ENCODE measurements at regions not wholly inside any gene's neighbourhood (a gene's known extent, or its start where the extent isn't known, plus 50 kb on each side); places are given as distances from the start of the nearest gene placed in this dataset.
A peak's percentile ranks its signal among the peaks of the same experiment; 100 is the strongest.

DNA sequence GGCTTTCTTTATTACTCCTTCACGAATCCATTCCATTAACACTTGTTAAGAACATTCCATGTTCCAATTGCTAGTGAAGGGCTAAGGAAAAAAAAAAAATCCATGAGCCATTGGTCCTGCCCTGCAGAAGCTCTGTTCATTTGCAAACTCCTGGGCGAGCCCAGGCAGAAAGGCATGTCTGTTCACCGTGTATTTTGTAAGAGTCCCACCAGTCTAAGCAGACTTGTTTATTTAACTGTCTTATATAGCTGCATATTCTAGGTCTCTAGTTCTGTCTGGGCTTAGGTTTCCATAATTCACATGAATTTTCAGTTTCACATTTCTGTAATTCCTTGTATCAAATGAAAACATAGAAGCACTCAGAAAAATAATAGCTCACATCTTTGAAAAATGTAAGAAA, 97.4 kb upstream of the POU2AF2 start:
- DNase-seq (ENCODE audit: low spot score): no peak

DNA sequence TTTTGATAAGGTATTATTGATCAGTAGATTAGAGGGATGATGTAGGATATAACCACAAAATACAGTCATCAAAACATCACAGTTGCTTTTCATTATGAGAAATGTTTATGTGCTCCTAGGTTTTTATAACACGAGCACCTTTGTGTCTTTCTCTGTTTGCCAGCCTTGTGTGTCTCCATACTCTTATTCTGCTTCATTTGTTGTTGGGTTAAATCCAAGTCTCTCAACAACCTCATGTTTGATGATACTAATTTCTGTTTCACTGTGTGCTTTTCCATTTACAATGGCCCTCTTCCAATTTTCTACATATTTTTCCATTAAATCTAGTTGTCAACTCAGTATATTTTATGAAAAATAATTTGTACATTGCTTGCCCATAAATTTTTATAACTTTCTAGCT, 107.7 kb upstream of the POU2AF2 start:
- no peak for DNase-seq (ENCODE audit: low spot score)

DNA sequence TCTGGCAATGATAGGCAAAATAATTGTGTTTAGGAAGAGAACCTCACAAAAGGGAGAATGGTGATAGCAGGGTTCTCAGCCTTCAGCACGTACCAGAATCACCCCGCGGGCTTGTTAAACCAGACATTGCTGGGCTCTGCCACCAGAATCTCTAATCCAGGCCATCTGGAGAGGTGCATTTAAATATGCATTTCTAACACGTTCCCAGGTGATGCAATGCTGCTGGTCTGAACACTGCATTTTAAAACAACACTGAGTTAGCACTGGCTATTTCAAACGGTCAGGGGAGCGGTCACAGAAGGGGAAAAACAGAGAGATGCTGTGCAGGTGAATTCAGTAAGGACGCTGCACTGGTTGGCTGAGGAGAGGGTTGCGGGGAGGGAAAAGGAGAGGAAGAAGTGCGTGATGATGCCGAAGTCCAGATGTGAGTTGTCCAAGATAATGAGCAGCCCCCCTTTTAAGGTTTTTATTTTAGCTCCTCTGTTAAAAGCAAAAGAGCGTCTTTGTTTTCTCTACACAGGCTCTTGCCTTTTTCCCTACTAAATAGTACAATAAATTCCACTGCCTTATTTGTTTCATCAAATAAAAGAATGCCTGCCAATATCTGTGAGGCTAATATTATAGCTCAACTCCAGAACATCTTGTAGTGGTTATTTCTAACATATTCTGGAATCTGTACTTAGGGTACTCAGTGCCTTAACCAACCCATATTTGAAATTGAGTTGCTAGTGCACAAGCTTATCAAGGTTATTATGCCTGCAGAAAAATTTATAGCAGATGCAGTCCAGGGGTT, 109.6 kb upstream of the POU2AF2 start:
- DNase-seq (ENCODE audit: low spot score): no peak

DNA sequence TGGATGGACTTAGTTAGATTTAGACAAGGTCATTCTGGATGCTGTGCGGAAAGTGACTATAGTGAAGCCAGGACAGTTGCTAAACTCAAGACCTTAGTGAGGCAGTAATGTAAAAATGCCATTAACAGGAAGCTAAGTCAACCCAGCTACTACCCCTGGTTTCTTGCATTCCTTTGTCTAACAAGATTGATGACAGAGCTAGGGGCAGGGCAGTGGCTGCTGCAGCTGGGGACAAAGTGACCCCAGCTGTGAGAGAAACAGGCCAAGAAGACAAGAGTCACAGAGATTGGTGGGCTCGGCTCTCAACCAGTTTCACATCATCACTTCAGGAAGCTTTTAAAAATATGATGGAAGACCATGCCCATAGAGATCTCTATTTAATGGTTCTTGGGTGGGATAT, 110.4 kb upstream of the POU2AF2 start:
- DNase-seq (ENCODE audit: low spot score): no peak

DNA sequence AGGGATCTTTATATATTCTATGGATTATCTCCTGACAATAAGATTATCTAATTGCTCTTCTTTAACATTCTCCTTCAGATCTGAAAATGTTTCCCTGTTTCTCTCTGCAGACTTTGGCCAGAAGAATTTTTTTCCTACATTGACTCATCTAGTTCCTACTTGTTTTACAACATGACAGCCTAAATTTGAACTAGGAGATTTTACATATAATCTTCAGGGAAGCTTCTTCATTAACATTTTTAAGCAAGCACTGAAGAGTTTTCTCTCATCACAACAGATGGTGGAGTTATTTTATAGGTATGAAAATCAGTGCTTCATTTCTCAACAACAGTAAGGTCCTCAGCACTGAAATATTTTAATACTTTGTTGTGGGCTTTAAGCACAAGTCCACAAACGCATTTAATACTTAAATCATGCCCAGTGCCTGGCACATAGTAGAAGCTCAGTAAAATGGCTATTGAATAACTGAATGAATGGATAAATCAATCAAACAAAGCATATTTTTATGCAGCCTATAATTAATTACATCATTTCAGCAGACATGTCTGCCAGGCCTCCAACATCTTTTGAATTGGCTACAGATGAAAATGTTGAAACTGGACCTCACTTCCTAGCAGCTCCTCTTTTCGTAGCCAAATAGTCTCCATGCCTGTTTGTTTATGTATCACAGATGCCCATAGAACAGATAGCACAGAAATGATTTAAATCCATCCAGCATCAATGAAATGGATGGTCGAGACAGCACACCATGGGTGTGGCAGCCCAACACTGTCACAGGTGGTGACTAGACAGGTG, 117.3 kb upstream of the POU2AF2 start:
- DNase-seq (ENCODE audit: low spot score): no peak

DNA sequence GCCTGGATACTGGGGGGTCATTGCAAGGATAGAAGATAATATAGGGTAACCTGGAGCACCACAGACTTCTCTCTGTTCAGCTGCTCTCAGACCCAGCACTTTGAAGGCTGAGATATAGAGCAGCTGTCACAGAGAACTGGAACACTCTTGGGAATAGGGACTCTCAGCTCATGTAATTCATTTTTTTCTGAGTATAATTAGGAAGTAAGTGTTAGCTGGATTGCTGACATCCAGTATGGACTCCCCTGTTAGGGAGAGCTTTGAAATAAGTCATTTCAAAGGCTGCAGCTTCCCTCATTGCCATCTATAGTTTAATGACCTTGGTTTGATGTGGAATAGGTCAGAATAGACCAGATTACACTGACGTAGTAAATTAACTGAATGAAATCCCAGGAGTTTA, 120.8 kb upstream of the POU2AF2 start:
- no peak for DNase-seq (ENCODE audit: low spot score)

DNA sequence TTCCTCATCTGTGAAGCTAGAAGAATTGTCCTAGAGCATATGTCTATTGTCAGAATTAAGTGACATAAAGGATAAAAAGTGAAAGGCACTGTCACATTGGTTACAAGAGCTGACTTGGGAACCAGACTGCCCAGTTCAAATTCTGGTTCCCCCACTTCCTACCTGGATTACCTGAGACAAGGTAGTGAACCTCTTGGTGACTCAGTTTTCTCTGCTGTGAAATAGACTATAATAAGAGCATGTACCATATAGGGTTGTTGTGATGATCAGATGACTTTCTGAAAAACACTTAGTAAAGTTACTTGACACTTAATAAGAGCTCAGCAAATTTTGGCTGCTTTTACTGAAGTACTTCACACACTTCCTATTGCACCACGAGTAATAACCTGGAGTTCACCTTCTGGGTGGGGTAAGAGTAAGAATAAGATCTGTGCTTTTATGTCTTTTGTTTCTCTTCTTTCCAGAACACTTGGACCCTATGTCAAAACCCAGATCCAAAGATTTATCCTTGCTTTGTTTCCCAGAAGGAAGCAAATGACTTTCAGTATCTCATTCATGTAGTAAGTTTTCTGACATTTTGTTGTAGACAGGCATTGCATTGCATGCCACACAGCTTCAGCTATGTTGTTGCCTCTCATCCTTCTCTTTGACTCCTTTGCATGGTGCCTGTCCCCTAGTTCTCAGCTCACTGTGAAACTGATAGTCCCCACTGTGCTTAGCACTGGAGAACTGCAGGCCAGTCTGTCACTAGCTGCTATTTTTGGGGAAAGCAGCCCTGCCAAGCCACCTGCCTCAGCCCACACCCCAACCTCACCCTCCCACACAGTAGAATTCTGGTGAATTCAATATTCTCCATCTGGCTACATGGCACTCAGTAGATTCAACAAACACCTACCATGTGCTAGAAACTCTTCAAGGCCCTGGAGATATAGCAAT, 121.8 kb upstream of the POU2AF2 start:
- no peak for DNase-seq (ENCODE audit: low spot score)

DNA sequence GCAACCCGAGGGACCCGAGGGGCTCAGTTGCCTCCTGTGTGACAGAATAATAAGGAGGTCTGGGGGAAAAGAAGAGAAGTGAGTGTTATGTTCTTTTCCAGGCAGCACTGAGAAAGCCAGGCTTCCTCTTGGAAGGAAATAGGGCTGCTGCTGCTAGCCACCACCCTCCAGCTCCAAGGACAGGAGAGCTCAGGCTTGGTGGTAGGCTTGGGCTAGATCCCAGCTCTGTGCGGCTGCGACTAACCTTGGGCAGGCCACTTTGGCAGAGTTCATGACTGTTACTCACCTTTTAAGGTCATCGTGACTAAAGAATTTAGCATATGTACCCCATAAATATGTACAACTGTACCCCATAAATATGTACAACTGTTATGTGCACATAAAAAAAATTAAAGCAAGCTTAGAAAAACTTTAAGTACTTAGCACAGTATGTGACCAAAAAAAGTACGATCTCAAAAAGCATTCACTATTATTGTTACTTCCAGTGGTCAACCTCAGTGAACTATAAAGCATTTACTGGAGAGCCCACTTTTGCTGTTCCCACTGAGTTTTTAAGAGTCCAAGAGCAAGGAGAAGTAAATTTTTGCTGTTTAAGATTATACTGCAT, 124.7 kb upstream of the POU2AF2 start:
- no peak for DNase-seq (ENCODE audit: low spot score)

DNA sequence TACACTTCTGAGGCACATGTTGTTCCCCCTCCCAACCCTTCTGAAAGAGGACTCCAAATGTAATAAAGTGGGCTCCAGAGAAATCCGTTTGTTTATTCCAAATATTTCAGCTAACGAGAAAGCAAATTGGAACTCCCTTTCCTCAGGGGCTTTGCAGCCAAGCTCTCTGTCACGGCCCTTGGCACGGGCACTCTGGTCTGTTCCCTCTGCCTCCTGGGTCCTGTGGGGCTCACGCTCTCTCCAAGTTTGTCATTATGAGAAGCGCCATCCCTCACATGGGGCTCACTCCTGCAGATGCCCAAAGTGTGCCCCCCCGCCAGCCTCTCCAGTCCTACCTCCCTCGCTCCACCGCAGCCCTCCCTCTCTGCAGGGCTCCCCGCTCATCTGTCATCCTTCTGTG, 125.4 kb upstream of the POU2AF2 start:
- DNase-seq (ENCODE audit: low spot score): no peak

DNA sequence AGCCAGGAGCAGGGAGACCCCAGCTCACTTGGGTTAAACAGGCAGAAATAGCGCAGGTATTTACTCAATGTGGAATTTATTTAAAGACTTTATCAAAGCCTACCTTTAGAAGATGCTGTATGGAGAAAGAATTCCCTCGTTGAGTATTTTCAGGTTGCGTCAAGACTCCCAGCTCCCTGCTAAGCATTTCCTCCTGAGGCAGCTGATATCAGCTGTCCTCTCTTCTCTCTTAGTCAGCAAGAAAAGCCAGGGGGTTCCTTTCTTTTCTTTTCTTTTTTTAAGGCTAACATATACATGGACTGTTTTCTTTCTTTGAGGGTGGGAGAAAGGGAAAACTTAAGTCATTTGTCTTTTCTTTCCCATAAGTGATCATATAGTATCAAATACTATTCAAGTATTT, 125.8 kb upstream of the POU2AF2 start:
- no peak for DNase-seq (ENCODE audit: low spot score)

DNA sequence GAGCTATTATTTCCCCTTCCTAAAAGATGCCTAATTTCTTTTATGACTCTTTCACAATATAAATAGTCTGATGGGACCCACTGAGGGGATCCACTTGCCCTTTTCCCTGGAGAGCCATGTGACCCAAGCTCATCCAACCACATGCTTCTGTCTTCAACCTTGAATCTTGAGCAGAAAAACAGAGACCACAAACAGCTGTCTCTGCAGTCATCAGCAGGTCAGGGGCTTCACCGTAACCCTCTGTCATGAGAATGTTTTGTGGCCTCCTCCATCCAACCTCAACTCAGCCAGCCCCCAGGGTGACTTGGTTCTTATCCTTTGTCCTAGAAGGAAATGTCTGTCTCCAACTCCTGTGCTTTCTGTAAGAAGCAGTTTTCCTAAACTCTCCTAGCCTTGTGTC, 129.6 kb upstream of the POU2AF2 start:
- DNase-seq (ENCODE audit: low spot score): no peak

DNA sequence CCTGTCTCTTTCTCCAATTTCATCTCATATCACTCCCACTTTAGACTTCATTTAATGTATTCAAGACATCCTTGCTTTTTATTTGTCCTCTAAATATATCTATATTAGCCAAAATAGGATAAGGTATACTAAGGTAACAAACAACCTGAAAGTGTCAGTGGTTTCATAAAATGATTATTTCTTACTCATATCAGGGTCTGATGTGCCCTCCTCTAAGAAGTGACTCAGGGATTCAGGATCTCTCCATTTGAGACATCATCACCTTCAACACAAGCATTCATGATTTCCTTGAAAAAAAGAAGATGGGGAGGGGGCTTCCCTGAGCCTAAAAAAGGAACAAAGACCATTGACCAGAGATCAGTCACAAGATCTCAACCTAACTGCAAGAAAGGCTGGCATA, 131.4 kb upstream of the POU2AF2 start:
- DNase-seq (ENCODE audit: low spot score): no peak

DNA sequence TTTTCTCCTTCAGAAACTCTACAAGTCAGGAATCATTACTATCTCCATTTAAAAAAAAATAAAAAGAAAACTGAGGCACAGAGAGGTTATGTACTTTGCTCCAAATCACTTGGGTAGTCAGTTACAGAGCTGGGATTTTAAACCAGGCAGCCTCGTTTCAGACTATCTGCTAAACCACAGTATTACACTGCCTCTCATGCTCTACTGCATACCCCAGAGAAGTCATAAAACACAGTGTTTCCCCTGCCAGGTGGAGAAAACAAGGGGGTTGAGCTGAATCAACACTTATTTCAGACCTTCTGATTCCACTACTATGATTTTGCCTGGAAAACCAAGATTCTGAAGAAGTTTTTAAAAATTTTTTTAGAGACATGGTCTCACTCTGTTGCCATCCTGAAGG, 132.9 kb upstream of the POU2AF2 start:
- no peak for DNase-seq (ENCODE audit: low spot score)

DNA sequence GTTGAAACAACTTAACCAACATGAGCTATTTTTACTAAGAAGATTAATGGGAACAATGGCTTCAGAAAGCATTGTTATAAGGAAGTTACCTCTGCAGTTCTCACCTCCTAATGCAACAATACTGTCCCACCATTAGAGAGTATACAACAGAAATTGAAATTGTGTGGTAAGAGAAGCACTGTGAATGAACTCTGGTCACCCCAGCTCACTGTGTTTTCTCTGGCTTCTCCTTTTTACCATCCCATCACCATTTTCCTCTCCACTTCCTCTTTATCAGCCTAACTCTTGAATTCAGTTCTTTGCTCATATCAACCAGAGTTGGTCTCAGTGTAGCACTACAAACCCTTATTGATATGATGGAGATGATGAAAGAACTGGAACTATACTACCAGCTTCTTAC, 138.0 kb upstream of the POU2AF2 start:
- DNase-seq (ENCODE audit: low spot score): no peak

DNA sequence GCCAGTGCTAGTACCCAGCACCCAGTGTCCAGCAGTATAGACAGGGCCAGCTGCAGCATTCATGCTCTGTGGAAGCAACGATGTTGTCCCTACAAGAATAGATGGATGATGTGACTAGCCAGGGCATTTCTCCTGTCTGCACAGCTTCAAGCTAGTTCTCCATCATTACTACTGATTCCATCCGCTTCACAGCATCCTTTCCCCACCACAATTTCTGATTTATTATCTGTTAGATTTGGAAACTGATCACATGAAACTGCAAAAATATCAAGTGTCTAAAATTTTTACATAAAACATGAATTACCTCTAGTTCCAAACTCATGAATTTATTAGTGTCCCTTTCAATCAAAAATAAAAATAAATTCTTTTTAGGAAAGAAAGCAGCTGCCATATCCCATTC, 138.9 kb upstream of the POU2AF2 start:
- DNase-seq (ENCODE audit: low spot score): no peak

DNA sequence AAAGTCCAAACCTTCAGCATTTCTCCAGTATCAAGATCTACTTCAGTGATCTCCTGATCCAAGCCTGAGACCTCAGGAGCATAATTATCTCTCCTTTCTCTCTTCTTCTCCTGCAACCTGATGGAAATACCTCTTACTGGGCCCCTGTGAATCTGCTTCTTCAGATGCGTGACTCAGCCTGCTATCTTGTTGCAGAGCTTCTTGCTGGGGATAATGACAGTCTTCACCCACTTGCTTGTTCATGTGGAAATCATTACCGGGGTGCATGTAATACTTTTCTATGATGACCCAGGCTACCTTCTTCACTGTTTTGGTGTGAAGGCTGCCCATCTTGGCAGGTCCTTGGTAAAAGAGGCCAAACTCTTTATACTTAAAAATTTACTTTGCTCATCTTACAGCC, 140.0 kb upstream of the POU2AF2 start:
- no peak for DNase-seq (ENCODE audit: low spot score)

DNA sequence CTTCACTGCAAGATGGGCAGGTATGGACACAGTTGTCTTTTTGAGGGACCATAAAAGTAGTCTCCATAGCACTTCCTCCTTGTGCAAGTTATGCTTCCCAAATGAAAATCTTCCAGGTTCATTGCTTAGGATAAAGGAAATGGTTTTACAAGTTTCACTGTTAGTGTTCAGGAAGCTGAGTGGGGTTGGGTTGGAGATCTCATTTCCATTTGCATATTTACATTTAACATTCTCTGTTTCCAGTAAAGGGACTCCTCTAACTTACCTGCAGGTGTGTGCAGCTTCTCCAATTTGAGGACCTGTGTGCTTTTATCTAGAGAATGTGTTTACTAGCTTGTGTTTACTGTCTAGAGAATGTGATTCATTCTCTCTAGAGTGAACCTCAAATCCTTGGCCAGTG, 141.3 kb upstream of the POU2AF2 start:
- no peak for DNase-seq (ENCODE audit: low spot score)

DNA sequence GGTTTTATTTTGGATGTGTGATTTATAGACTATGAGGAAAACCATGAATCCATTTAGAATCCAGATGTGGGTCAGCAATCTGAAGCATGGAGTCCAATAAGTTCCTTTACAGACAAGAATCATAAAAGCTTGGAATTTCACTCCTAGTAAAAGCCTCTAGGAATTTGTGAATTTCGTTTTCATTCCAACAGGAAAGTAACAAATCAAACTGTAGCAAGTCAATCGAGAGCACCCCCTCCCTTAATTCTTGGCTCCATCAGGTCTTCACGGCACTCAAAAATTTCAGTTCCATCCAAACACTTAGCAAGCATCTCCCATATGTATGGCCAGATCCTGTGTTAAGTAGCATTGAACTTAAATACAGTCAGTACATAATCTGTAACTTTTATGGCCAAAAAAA, 143.6 kb upstream of the POU2AF2 start:
- no peak for DNase-seq (ENCODE audit: low spot score)

DNA sequence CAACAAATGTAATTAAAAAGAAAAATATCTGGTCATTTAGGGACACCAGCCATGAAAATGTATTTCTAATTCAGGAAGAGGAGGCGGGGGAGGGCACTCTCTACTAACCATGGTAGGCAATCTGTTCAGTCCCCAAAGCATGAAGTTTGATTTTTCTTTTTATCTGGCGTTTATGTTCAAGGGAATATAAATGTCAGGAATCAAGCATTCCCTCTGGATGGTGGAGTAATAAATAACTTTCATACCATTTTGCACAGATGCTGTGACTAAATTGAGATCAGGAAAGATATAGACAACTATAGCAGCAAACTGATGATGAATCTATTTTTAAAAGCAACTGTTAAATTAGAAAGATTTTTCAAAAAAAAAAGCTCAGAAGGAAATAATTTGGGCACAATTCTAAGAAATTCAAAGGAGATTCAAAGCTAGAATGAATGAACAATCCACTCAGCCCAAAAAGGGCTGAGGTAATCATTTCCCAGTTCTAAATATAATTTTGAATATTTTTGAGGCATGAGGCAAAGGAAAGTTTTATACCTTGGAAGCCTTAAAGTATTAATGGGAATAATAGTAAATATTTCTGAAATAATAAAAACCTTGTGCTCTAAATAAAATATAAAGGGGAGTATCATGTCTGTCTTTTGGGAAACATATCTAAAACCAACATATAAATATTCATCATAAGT, 146.4 kb upstream of the POU2AF2 start:
- DNase-seq (ENCODE audit: low spot score): no peak

DNA sequence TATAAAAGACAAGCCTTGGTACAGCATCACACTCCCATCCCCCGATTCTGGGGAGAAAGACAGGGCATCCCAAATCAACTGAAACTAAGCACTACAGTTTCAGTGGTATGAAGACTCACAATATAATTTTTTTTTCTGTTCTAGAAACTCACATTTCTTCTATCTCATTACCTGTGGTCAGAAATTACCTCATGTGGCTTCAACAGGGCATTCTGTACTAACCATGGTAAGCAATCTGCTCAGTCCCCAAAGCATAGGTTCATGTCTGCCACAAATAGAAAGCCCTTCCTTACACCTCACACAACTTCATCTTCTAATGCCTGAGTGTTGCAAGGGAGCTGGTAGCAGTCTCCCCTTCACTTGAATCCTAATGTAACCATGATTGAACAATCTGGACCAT, 147.4 kb upstream of the POU2AF2 start:
- DNase-seq (ENCODE audit: low spot score): no peak

DNA sequence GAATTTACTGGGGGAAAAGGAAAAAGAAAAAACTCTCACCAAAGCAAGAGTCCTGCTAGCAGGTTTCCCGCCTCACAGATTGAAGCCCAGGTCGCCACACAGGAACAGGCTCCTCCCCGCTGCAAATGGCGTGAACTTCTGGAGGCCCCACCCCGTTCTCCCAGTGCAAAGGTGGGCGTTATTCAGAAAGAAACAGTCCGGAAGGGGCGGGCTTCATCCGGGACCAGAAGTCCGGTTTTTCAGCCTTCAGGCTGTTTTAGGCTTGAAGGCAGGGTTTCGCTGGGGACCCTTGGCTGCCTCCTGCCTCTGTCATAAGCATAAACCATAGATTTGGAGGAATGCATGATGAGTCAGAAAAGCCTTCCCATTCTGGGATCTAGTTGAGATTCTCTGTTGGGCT, 148.3 kb upstream of the POU2AF2 start:
- DNase-seq (ENCODE audit: low spot score): peak; percentile 65

Data from mucosa of gallbladder (tissue), 1 donor.